Naive thymus-derived CD4-positive, alpha-beta T cell (primary cell): ENCODE measurements at regions not wholly inside any gene's neighbourhood (a gene's known extent, or its start where the extent isn't known, plus 50 kb on each side); places are given as distances from the start of the nearest gene placed in this dataset.

Experiments used
- ATAC-seq: fragments of 150-1000 bp; cut with Tn5 transposase; 2 replicates; pipeline ENCODE4 v1.10.0; 2021; ENCODE audit warnings: mild to moderate bottlenecking, moderate library complexity
- CTCF ChIA-PET: fragments of 350-600 bp; sonication (Branson Sonifier 250); formaldehyde crosslinking; loops from one replicate; lab custom pipeline; 2021; ENCODE audit warnings: antibody characterized with exemption; lab: Charles Lee
- POLR2A ChIA-PET: fragments of 350-600 bp; sonication (Branson Sonifier 250); formaldehyde crosslinking; loops from one replicate; lab custom pipeline; 2021; ENCODE audit warnings: antibody characterized with exemption, inconsistent platforms; lab: Charles Lee
- DNase-seq, 9 donors: peaks; one replicate each; pipeline versions ENCODE4 v3.0.0 to v3.0.0-alpha.2; 2020 to 2022; ENCODE audit warnings: mixed read lengths in 1 of 9
- H3K27ac ChIP-seq: one replicate; pipeline ENCODE4 v1.7.0; 2013; ENCODE audit warnings: mild to moderate bottlenecking, low read depth, low read length, moderate library complexity
- H3K27me3 ChIP-seq, 2 donors: one replicate each; pipeline ENCODE4 v1.7.0; 2013; ENCODE audit warnings: low read length in 2 of 2, mild to moderate bottlenecking in 2 of 2, moderate library complexity in 2 of 2; ENCODE audit not compliant: control insufficient read depth in 2 of 2, insufficient read depth in 2 of 2
- H3K36me3 ChIP-seq, 3 experiments: 1 replicate in 2 of 3; 2 replicates in 1 of 3; pipeline ENCODE4 v1.7.0; 2013; ENCODE audit warnings: low read length in 3 of 3, mild to moderate bottlenecking in 3 of 3, moderate library complexity in 1 of 3; ENCODE audit not compliant: insufficient read depth in 3 of 3, control insufficient read depth in 2 of 3
- H3K4me1 ChIP-seq, 2 donors: one replicate each; pipeline ENCODE4 v1.7.0; 2013; ENCODE audit warnings: low read length in 2 of 2, mild to moderate bottlenecking in 2 of 2, moderate library complexity in 1 of 2; ENCODE audit not compliant: control insufficient read depth in 2 of 2, insufficient read depth in 2 of 2
- H3K4me3 ChIP-seq: 2 replicates; pipeline ENCODE4 v1.7.0; 2013; ENCODE audit warnings: mild to moderate bottlenecking, low read length
- H3K9me3 ChIP-seq, 3 experiments: 1 replicate in 2 of 3; 2 replicates in 1 of 3; pipeline ENCODE4 v1.7.0; 2013; ENCODE audit warnings: low read length in 3 of 3; ENCODE audit not compliant: control insufficient read depth in 2 of 3
- H3K27ac Mint-ChIP-seq, 9 donors: one replicate each; pipeline ENCODE4 v1.8.0; 2020 to 2022; ENCODE audit warnings: mixed read lengths in 9 of 9, mild to moderate bottlenecking in 8 of 9, moderate library complexity in 5 of 9, inconsistent platforms in 2 of 9
- H3K27me3 Mint-ChIP-seq, 5 donors: one replicate each; pipeline ENCODE4 v1.8.0; 2021 to 2022; ENCODE audit warnings: mixed read lengths in 5 of 5, mild to moderate bottlenecking in 1 of 5
- H3K36me3 Mint-ChIP-seq, 5 donors: one replicate each; pipeline ENCODE4 v1.8.0; 2020 to 2022; ENCODE audit warnings: mixed read lengths in 5 of 5, mild to moderate bottlenecking in 3 of 5, inconsistent platforms in 1 of 5
- H3K4me1 Mint-ChIP-seq, 7 donors: one replicate each; pipeline ENCODE4 v1.8.0; 2020 to 2022; ENCODE audit warnings: mixed read lengths in 7 of 7, mild to moderate bottlenecking in 3 of 7, inconsistent platforms in 1 of 7
- H3K4me3 Mint-ChIP-seq, 10 donors: one replicate each; pipeline ENCODE4 v1.8.0; 2020 to 2022; ENCODE audit warnings: mild to moderate bottlenecking in 10 of 10, mixed read lengths in 10 of 10, moderate library complexity in 6 of 10, inconsistent platforms in 2 of 10
- H3K9me3 Mint-ChIP-seq, 11 donors: one replicate each; pipeline ENCODE4 v1.8.0; 2020 to 2022; ENCODE audit warnings: mixed read lengths in 11 of 11, mild to moderate bottlenecking in 4 of 11, inconsistent platforms in 1 of 11, moderate library complexity in 1 of 11
- intact Hi-C, 2 donors: fragments of 100-400 bp; cut with micrococcal nuclease; formaldehyde crosslinking; loops; one replicate each; pipeline ENCODE4 v1.15.1; 2023

DNA sequence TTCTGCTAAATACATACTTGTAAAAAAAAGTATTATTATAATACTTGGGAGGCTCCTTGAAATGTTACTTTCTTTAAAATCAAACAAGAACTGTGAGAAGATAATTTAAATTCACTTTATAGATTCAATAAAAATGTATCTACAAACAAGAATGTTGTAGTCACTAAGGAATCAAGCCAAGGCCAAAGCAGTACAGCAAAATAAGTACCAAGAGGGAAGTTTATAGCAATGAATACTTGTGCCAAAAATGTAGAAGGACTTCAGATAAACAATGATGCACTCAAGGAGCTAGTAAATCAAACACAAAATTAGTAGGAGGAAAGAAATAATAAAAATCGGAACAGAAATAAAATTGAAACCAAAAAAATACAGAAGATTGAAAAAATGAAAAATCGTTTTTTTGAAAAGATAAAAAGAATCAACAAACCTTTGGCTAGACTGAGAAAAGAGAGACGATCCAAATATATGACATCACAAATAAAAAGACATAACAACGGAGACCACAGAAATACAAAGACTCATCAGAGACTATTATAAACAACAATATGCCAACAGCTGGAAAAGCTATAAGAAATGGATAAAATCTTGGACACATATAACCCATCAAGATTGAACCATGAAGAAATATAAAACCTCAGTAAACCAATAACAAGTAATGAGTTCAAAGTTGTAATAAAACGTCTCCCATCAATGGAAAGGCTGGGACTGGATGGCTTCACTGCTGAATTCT, 286.0 kb upstream of the TMEM229A start:
- Mint-ChIP-seq H3K27me3 (no peaks in the 10 kb centered on the region), H3K4me1 (no peaks in the 10 kb centered on the region), H3K27ac (no peak overlapping the region), H3K9me3 (peaks cover 0 to 19% (median 0%) of the 10 kb centered on the region in 11 donors), H3K36me3 (no peaks in the 10 kb centered on the region), H3K4me3 (no peak overlapping the region)
- H3K9me3 ChIP-seq, result no peaks in the 10 kb centered on the region
- ChIA-PET CTCF (no interaction called here), POLR2A (no interaction called here)
- ATAC-seq (no peak), DNase-seq (no peak)
- H3K27me3 ChIP-seq, result no peaks in the 10 kb centered on the region
- intact Hi-C loops, result no loop called here
- H3K36me3 ChIP-seq, result no peaks in the 10 kb centered on the region
- no peak overlapping the region for H3K4me3 ChIP-seq
- no peaks in the 10 kb centered on the region for H3K4me1 ChIP-seq
- no peak overlapping the region for H3K27ac ChIP-seq

DNA sequence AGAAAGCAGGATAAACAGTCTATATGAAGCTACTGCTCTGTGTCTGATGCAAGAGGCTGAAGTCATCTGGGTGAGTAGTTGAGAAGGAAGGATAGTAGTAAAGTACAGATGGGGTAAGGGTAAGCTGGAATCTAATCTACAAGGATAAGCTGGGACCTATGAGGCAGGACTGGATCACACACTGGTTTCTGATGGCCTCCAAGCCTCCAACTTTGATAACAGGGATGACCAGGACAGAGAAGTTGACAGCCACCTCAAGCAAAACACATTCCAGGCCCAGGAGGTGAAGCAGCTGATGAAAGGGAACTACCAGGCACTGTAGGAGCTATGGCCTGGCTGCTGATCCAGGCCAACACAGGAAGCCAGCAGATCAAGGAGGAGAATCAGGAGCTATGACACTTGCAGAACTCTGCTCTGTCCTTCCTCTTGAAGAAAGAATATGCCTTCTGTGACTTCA, 278.1 kb upstream of the TMEM229A start:
- H3K9me3 ChIP-seq, result no peaks in the 10 kb centered on the region
- H3K27ac Mint-ChIP-seq, result no peak overlapping the region
- ATAC-seq (no peak), DNase-seq (no peak)
- CTCF ChIA-PET, result no interaction called here
- no peak overlapping the region for H3K4me3 ChIP-seq
- H3K4me1 Mint-ChIP-seq, result no peaks in the 10 kb centered on the region
- H3K27me3 Mint-ChIP-seq, result no peaks in the 10 kb centered on the region
- intact Hi-C loops, result no loop called here
- H3K9me3 Mint-ChIP-seq, result peaks cover 0 to 11% (median 4%) of the 10 kb centered on the region in 11 donors
- POLR2A ChIA-PET, result no interaction called here
- no peak overlapping the region for H3K27ac ChIP-seq
- H3K4me3 Mint-ChIP-seq, result no peak overlapping the region
- no peaks in the 10 kb centered on the region for H3K27me3 ChIP-seq
- H3K36me3 ChIP-seq, result no peaks in the 10 kb centered on the region
- no peaks in the 10 kb centered on the region for H3K36me3 Mint-ChIP-seq
- H3K4me1 ChIP-seq, result no peaks in the 10 kb centered on the region

GRCh38 chr7:124308384-124308783, 275.5 kb upstream of the TMEM229A start:
- H3K27ac ChIP-seq, result no peak overlapping the region
- Mint-ChIP-seq H3K4me1 (no peaks in the 10 kb centered on the region), H3K27ac (no peak overlapping the region), H3K27me3 (no peaks in the 10 kb centered on the region), H3K36me3 (no peaks in the 10 kb centered on the region), H3K9me3 (peaks cover 2 to 16% (median 6%) of the 10 kb centered on the region in 11 donors), H3K4me3 (no peak overlapping the region)
- no peaks in the 10 kb centered on the region for H3K36me3 ChIP-seq
- no peak for DNase-seq
- no peaks in the 10 kb centered on the region for H3K27me3 ChIP-seq
- ChIA-PET POLR2A (no interaction called here), CTCF (no interaction called here)
- H3K4me3 ChIP-seq, result no peak overlapping the region
- H3K9me3 ChIP-seq, result no peaks in the 10 kb centered on the region
- intact Hi-C loops, result no loop called here
- H3K4me1 ChIP-seq, result no peaks in the 10 kb centered on the region
- ATAC-seq, result no peak

- ATAC-seq (no peak), DNase-seq (no peak)
- Histone ChIP-seq H3K4me1 (no peaks in the 10 kb centered on the region), H3K9me3 (no peaks in the 10 kb centered on the region), H3K4me3 (no peak overlapping the region), H3K27me3 (no peaks in the 10 kb centered on the region), H3K36me3 (no peaks in the 10 kb centered on the region), H3K27ac (no peak overlapping the region)
- intact Hi-C loops, result no loop called here
- Mint-ChIP-seq H3K4me1 (no peaks in the 10 kb centered on the region), H3K27me3 (no peaks in the 10 kb centered on the region), H3K4me3 (no peak overlapping the region), H3K27ac (no peak overlapping the region), H3K36me3 (no peaks in the 10 kb centered on the region), H3K9me3 (peaks cover 4 to 45% (median 18%) of the 10 kb centered on the region in 11 donors)
- ChIA-PET CTCF (no interaction called here), POLR2A (no interaction called here)
Measured at GRCh38 chr7:124295289-124295688, 262.4 kb upstream of the TMEM229A start.

GRCh38 chr7:124284937-124285336, 252.1 kb upstream of the TMEM229A start:
- no peak overlapping the region for H3K4me3 ChIP-seq
- Mint-ChIP-seq H3K4me1 (no peaks in the 10 kb centered on the region), H3K27ac (no peak overlapping the region), H3K27me3 (no peaks in the 10 kb centered on the region), H3K4me3 (no peak overlapping the region), H3K9me3 (peaks cover 0 to 19% (median 2%) of the 10 kb centered on the region in 11 donors), H3K36me3 (no peaks in the 10 kb centered on the region)
- ATAC-seq, result no peak
- no peaks in the 10 kb centered on the region for H3K27me3 ChIP-seq
- no peaks in the 10 kb centered on the region for H3K4me1 ChIP-seq
- intact Hi-C loops, result no loop called here
- H3K36me3 ChIP-seq, result no peaks in the 10 kb centered on the region
- no peak overlapping the region for H3K27ac ChIP-seq
- POLR2A ChIA-PET, result no interaction called here
- CTCF ChIA-PET, result no interaction called here
- no peak for DNase-seq
- H3K9me3 ChIP-seq, result no peaks in the 10 kb centered on the region

- POLR2A ChIA-PET, result no interaction called here
- CTCF ChIA-PET, result no interaction called here
Measured at GRCh38 chr7:124276005-124276622, 243.2 kb upstream of the TMEM229A start.

GRCh38 chr7:124275411-124275810, 242.5 kb upstream of the TMEM229A start:
- H3K4me1 Mint-ChIP-seq, result no peaks in the 10 kb centered on the region
- Histone ChIP-seq H3K9me3 (no peaks in the 10 kb centered on the region), H3K4me1 (no peaks in the 10 kb centered on the region), H3K4me3 (no peak overlapping the region), H3K36me3 (no peaks in the 10 kb centered on the region), H3K27me3 (no peaks in the 10 kb centered on the region), H3K27ac (no peak overlapping the region)
- no peak overlapping the region for H3K4me3 Mint-ChIP-seq
- ChIA-PET CTCF (no interaction called here), POLR2A (no interaction called here)
- H3K9me3 Mint-ChIP-seq, result peaks cover 0 to 8% (median 4%) of the 10 kb centered on the region in 11 donors
- H3K27me3 Mint-ChIP-seq, result no peaks in the 10 kb centered on the region
- no peak overlapping the region for H3K27ac Mint-ChIP-seq
- ATAC-seq, result no peak
- intact Hi-C loops, result no loop called here
- no peaks in the 10 kb centered on the region for H3K36me3 Mint-ChIP-seq
- no peak for DNase-seq

More at GRCh38 chr7:124276005-124276622, 243.2 kb upstream of the TMEM229A start:
- no peak overlapping the region for H3K27ac ChIP-seq
- peaks cover 0 to 8% (median 4%) of the 10 kb centered on the region in 11 donors for H3K9me3 Mint-ChIP-seq
- DNase-seq (no peak), ATAC-seq (no peak)
- H3K27me3 ChIP-seq, result no peaks in the 10 kb centered on the region
- H3K36me3 ChIP-seq, result no peaks in the 10 kb centered on the region
- intact Hi-C loops, result no loop called here
- no peak overlapping the region for H3K4me3 Mint-ChIP-seq
- no peaks in the 10 kb centered on the region for H3K36me3 Mint-ChIP-seq
- no peak overlapping the region for H3K27ac Mint-ChIP-seq
- no peaks in the 10 kb centered on the region for H3K4me1 ChIP-seq
- no peaks in the 10 kb centered on the region for H3K9me3 ChIP-seq
- no peaks in the 10 kb centered on the region for H3K4me1 Mint-ChIP-seq
- no peaks in the 10 kb centered on the region for H3K27me3 Mint-ChIP-seq
- no peak overlapping the region for H3K4me3 ChIP-seq
